Cerebellar nuclear complex (tissue), 1 donor: ENCODE measurements at regions not wholly inside any gene's neighbourhood (a gene's known extent, or its start where the extent isn't known, plus 50 kb on each side); places are given as distances from the start of the nearest gene placed in this dataset.
"Not testable (repeated sequence)": the region's sequence is repeated elsewhere in the genome, so short reads cannot be mapped to it uniquely, and the experiment has no call there.

Experiments used
- DNase-seq, 2 experiments: peaks; one replicate each; lab custom pipeline; 2025; lab: John Stamatoyannopoulos, UW

GRCh38 chrX:21219208-21219607 is 155.0 kb upstream of the CNKSR2 start:
- DNase-seq, result not testable (repeated sequence)

GRCh38 chrX:21225643-21226042 is 148.6 kb upstream of the CNKSR2 start:
- no peak for DNase-seq

GRCh38 chrX:21228974-21229373 is 145.2 kb upstream of the CNKSR2 start:
- DNase-seq, result not testable (repeated sequence)

- no peak for DNase-seq
Measured at GRCh38 chrX:21255032-21255618, 119.1 kb upstream of the CNKSR2 start.

GRCh38 chrX:21266949-21267348 is 107.3 kb upstream of the CNKSR2 start:
- no peak for DNase-seq

- no peak for DNase-seq
Measured at GRCh38 chrX:21276736-21277433, 97.3 kb upstream of the CNKSR2 start.

GRCh38 chrX:21289232-21289631 is 85.0 kb upstream of the CNKSR2 start:
- DNase-seq, result no peak

GRCh38 chrX:21295246-21295820 is 78.9 kb upstream of the CNKSR2 start:
- DNase-seq, result no peak

- DNase-seq, result no peak
Measured at GRCh38 chrX:21305799-21306336, 68.3 kb upstream of the CNKSR2 start.

GRCh38 chrX:21319323-21319722 is 54.9 kb upstream of the CNKSR2 start:
- no peak for DNase-seq
